NT2/D1 (cell line): ENCODE measurements at regions not wholly inside any gene's neighbourhood (a gene's known extent, or its start where the extent isn't known, plus 50 kb on each side); places are given as distances from the start of the nearest gene placed in this dataset.

Experiments used
- SUZ12 ChIP-seq: IDR thresholded peaks from 2 replicates; pipeline ENCODE4 v1.6.1; 2011; ENCODE audit not compliant: insufficient read length, insufficient read depth; ENCODE audit errors: extremely low read depth
- ZNF274 ChIP-seq: IDR thresholded peaks from 2 replicates; pipeline ENCODE4 v1.6.1; 2011; ENCODE audit warnings: mild to moderate bottlenecking, low read depth, low read length

DNA sequence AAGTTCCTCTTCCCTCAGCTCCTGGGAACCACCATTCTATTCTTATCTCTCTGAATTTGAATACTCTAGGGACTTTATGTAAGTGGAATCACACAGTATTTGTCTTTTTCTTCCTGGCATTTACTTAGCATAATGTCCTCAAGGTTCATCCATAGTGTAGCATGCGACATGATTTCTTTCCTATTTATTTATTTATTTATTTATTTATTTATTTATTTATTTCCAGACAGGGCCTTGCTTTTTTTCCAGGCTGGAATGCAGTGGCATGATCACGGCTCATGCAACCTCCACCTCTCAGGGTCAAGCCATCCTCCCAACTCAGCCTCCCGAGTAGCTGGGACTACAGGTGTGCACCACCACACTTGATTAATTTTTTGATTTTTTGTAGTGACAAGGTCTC is 142.1 kb downstream of the GPBP1 start:
- TF ChIP-seq ZNF274 (no peak), SUZ12 (no peak)
